A673 (cell line): ENCODE measurements at regions not wholly inside any gene's neighbourhood (a gene's known extent, or its start where the extent isn't known, plus 50 kb on each side); places are given as distances from the start of the nearest gene placed in this dataset.

Experiments used
- EZH2 ChIP-seq: fragments of 200-600 bp; sonication (generic); IDR thresholded peaks from 2 replicates; pipeline ENCODE4 v1.6.1; 2017; ENCODE audit warnings: borderline replicate concordance, low read depth, mild to moderate bottlenecking, mixed read lengths, antibody characterized with exemption, low read length; ENCODE audit not compliant: poor library complexity, severe bottlenecking
- TF ChIP-seq, protein P1 (sequence below): fragments of 300-800, 200-600 bp; sonication (generic); conservative IDR thresholded peaks from 2 replicates; pipeline ENCODE4 v1.5.1; 2017; ENCODE audit warnings: low read depth, mild to moderate bottlenecking, antibody characterized with exemption, low read length, moderate library complexity, mixed read lengths

- TF ChIP-seq, protein P1, sequence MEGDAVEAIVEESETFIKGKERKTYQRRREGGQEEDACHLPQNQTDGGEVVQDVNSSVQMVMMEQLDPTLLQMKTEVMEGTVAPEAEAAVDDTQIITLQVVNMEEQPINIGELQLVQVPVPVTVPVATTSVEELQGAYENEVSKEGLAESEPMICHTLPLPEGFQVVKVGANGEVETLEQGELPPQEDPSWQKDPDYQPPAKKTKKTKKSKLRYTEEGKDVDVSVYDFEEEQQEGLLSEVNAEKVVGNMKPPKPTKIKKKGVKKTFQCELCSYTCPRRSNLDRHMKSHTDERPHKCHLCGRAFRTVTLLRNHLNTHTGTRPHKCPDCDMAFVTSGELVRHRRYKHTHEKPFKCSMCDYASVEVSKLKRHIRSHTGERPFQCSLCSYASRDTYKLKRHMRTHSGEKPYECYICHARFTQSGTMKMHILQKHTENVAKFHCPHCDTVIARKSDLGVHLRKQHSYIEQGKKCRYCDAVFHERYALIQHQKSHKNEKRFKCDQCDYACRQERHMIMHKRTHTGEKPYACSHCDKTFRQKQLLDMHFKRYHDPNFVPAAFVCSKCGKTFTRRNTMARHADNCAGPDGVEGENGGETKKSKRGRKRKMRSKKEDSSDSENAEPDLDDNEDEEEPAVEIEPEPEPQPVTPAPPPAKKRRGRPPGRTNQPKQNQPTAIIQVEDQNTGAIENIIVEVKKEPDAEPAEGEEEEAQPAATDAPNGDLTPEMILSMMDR, result no peak
- no peak for TF ChIP-seq EZH2
Observed at GRCh38 chr13:21320642-21321034, 138.5 kb downstream of the ZDHHC20 start.
